Peyer's patch (tissue), 4 donors: ENCODE measurements at regions not wholly inside any gene's neighbourhood (a gene's known extent, or its start where the extent isn't known, plus 50 kb on each side); places are given as distances from the start of the nearest gene placed in this dataset.

Experiments used
- DNase-seq, 3 donors: peaks; one replicate each; pipeline ENCODE4 v3.0.0-alpha.2; 2017 to 2019
- H3K27ac ChIP-seq, 4 donors: fragments of 200-600 bp; sonication (generic); one replicate each; pipeline ENCODE4 v1.5.1; 2016 to 2019
- H3K27me3 ChIP-seq, 2 donors: fragments of 200-600 bp; sonication (generic); one replicate each; pipeline ENCODE4 v1.5.1; 2019
- H3K36me3 ChIP-seq, 3 donors: fragments of 200-600 bp; sonication (generic); one replicate each; pipeline ENCODE4 v1.5.1; 2016 to 2019
- H3K4me1 ChIP-seq, 4 donors: fragments of 200-600 bp; sonication (generic); one replicate each; pipeline ENCODE4 v1.5.1; 2016 to 2019
- H3K4me3 ChIP-seq, 4 donors: fragments of 200-600 bp; sonication (generic); 1 replicate in 3 of 4; 2 replicates in 1 of 4; pipeline ENCODE4 v1.5.1; 2016 to 2019; ENCODE audit warnings: mild to moderate bottlenecking in 1 of 4
- H3K9me3 ChIP-seq, 4 donors: fragments of 200-600 bp; sonication (generic); one replicate each; pipeline ENCODE4 v1.5.1; 2016 to 2019; ENCODE audit warnings: mild to moderate bottlenecking in 1 of 4
- CTCF ChIP-seq, 6 experiments: fragments of 450-650 bp in 4 of 6; fragments of 200-600 bp in 2 of 6; sonication (generic) in 1 of 6; IDR thresholded peaks; one replicate each; pipeline ENCODE4 v1.5.1; 2017 to 2019; ENCODE audit warnings: antibody characterized with exemption in 6 of 6, mild to moderate bottlenecking in 3 of 6, moderate library complexity in 1 of 6
- POLR2A ChIP-seq, 2 donors: fragments of 450-650 bp; IDR thresholded peaks; one replicate each; pipeline ENCODE4 v1.5.1; 2017; ENCODE audit warnings: antibody characterized with exemption in 2 of 2, mild to moderate bottlenecking in 2 of 2, moderate library complexity in 2 of 2

GRCh38 chr3:191790934-191791333 lies 330.0 kb downstream of the PYDC2 start:
- TF ChIP-seq CTCF (IDR thresholded peaks at IDR 0.05) (no peak), POLR2A (IDR thresholded peaks at IDR 0.05) (no peak)

GRCh38 chr3:191792580-191792979 lies 331.6 kb downstream of the PYDC2 start:
- no peak overlapping the region for H3K27ac ChIP-seq
- TF ChIP-seq POLR2A (IDR thresholded peaks at IDR 0.05) (no peak), CTCF (IDR thresholded peaks at IDR 0.05) (no peak)
- H3K4me1 ChIP-seq: no peaks in the 10 kb centered on the region
- no peak overlapping the region for H3K4me3 ChIP-seq
- no peak for DNase-seq
- no peaks in the 10 kb centered on the region for H3K27me3 ChIP-seq
- no peaks in the 10 kb centered on the region for H3K36me3 ChIP-seq
- H3K9me3 ChIP-seq: peaks cover 0 to 7% (median 0%) of the 10 kb centered on the region in 4 donors

More at GRCh38 chr3:191790934-191791333, 330.0 kb downstream of the PYDC2 start:
- H3K36me3 ChIP-seq: no peaks in the 10 kb centered on the region
- no peaks in the 10 kb centered on the region for H3K4me1 ChIP-seq
- DNase-seq: no peak
- H3K27ac ChIP-seq: no peak overlapping the region
- peaks cover 0 to 7% (median 0%) of the 10 kb centered on the region in 4 donors for H3K9me3 ChIP-seq
- no peaks in the 10 kb centered on the region for H3K27me3 ChIP-seq
- no peak overlapping the region for H3K4me3 ChIP-seq

- no peak for TF ChIP-seq CTCF (IDR thresholded peaks at IDR 0.05)
- Histone ChIP-seq H3K27me3 (no peaks in the 10 kb centered on the region), H3K9me3 (peaks cover 0 to 7% (median 0%) of the 10 kb centered on the region in 4 donors), H3K27ac (no peak overlapping the region), H3K4me3 (no peak overlapping the region), H3K4me1 (no peaks in the 10 kb centered on the region), H3K36me3 (no peaks in the 10 kb centered on the region)
- no peak for DNase-seq
Observed at GRCh38 chr3:191795196-191795595, 334.2 kb downstream of the PYDC2 start.

- H3K4me3 ChIP-seq: no peak overlapping the region
- H3K4me1 ChIP-seq: no peaks in the 10 kb centered on the region
- H3K27ac ChIP-seq: no peak overlapping the region
- DNase-seq: no peak
- H3K27me3 ChIP-seq: no peaks in the 10 kb centered on the region
- TF ChIP-seq CTCF (IDR thresholded peaks at IDR 0.05) (no peak), POLR2A (IDR thresholded peaks at IDR 0.05) (no peak)
- peaks cover 0 to 12% (median 0%) of the 10 kb centered on the region in 4 donors for H3K9me3 ChIP-seq
- H3K36me3 ChIP-seq: no peaks in the 10 kb centered on the region
Observed at GRCh38 chr3:191797271-191797670, 336.3 kb downstream of the PYDC2 start.

- Histone ChIP-seq H3K36me3 (no peaks in the 10 kb centered on the region), H3K9me3 (peaks cover 0 to 6% (median 0%) of the 10 kb centered on the region in 4 donors), H3K4me1 (no peaks in the 10 kb centered on the region), H3K4me3 (no peak overlapping the region), H3K27ac (no peak overlapping the region), H3K27me3 (no peaks in the 10 kb centered on the region)
- no peak for DNase-seq
- TF ChIP-seq CTCF (IDR thresholded peaks at IDR 0.05) (no peak), POLR2A (IDR thresholded peaks at IDR 0.05) (no peak)
Observed at GRCh38 chr3:191802671-191803070, 341.7 kb downstream of the PYDC2 start.

- TF ChIP-seq CTCF (IDR thresholded peaks at IDR 0.05) (no peak), POLR2A (IDR thresholded peaks at IDR 0.05) (no peak)
- no peaks in the 10 kb centered on the region for H3K4me1 ChIP-seq
- no peaks in the 10 kb centered on the region for H3K27me3 ChIP-seq
- no peak overlapping the region for H3K4me3 ChIP-seq
- no peaks in the 10 kb centered on the region for H3K36me3 ChIP-seq
- no peak overlapping the region for H3K27ac ChIP-seq
- H3K9me3 ChIP-seq: peaks cover 0 to 12% (median 0%) of the 10 kb centered on the region in 4 donors
- no peak for DNase-seq
Observed at GRCh38 chr3:191804935-191805334, 344.0 kb downstream of the PYDC2 start.
